Thymus (tissue), 11 donors: ENCODE measurements at regions not wholly inside any gene's neighbourhood (a gene's known extent, or its start where the extent isn't known, plus 50 kb on each side); places are given as distances from the start of the nearest gene placed in this dataset.

Experiments
- DNase-seq, 9 donors: peaks; one replicate each; pipeline ENCODE4 v3.0.0-alpha.2; 2013; ENCODE audit warnings: low spot score in 9 of 9, low read depth in 6 of 9, missing footprints in 1 of 9
- H3K27ac ChIP-seq, 2 donors: one replicate each; pipeline ENCODE4 v1.5.1; 2013; ENCODE audit warnings: control low read depth in 1 of 2, low read depth in 1 of 2, low read length in 1 of 2, mild to moderate bottlenecking in 1 of 2, moderate library complexity in 1 of 2
- H3K27me3 ChIP-seq, 2 donors: one replicate each; pipeline ENCODE4 v1.5.1; 2013; ENCODE audit warnings: low read length in 1 of 2; ENCODE audit not compliant: control insufficient read depth in 2 of 2, insufficient read depth in 1 of 2
- H3K36me3 ChIP-seq, 2 donors: one replicate each; pipeline ENCODE4 v1.5.1; 2013; ENCODE audit warnings: low read length in 1 of 2, mild to moderate bottlenecking in 1 of 2, moderate library complexity in 1 of 2; ENCODE audit not compliant: control insufficient read depth in 2 of 2, insufficient read depth in 2 of 2
- H3K4me1 ChIP-seq, 2 donors: one replicate each; pipeline ENCODE4 v1.5.1; 2013; ENCODE audit warnings: low read length in 2 of 2; ENCODE audit not compliant: control insufficient read depth in 2 of 2, insufficient read depth in 2 of 2
- H3K4me3 ChIP-seq, 2 donors: one replicate each; pipeline ENCODE4 v1.5.1; 2013; ENCODE audit warnings: low read length in 2 of 2, control low read depth in 1 of 2, mild to moderate bottlenecking in 1 of 2
- H3K9me3 ChIP-seq, 2 donors: one replicate each; pipeline ENCODE4 v1.5.1; 2013; ENCODE audit warnings: low read length in 1 of 2, mild to moderate bottlenecking in 1 of 2; ENCODE audit not compliant: control insufficient read depth in 2 of 2, insufficient read depth in 1 of 2
- WGBS: extraction: QIAGEN DNeasy Blood & Tissue Kit; methylation state at CpG from one replicate; pipeline ENCODE4 v1.1.7; 2013; 5-methylcytosine and 5-hydroxymethylcytosine counted together
- donor health status: healthy.

GRCh38 chr3:139728414-139728813 is 50.6 kb upstream of the NMNAT3 start:
- WGBS: 96% methylated on average over 5 of the region's 5 CpGs
- no peak for DNase-seq

More at GRCh38 chr3:139728414-139728813, 50.6 kb upstream of the NMNAT3 start:
- no peak overlapping the region for H3K27ac ChIP-seq
- no peaks in the 10 kb centered on the region for H3K36me3 ChIP-seq
- no peak overlapping the region for H3K4me3 ChIP-seq
- no peaks in the 10 kb centered on the region for H3K9me3 ChIP-seq
- H3K4me1 ChIP-seq: no peaks in the 10 kb centered on the region
- H3K27me3 ChIP-seq: no peaks in the 10 kb centered on the region
